ENCODE measurements at regions not wholly inside any gene's neighbourhood (a gene's known extent, or its start where the extent isn't known, plus 50 kb on each side); places are given as distances from the start of the nearest gene placed in this dataset.

GRCh38 chr21:16872616-16873015, 640.2 kb upstream of the CXADR start:
- DNase-seq (no peak), ATAC-seq (no peak)
- no peaks in the 10 kb centered on the region for H3K9me3 ChIP-seq (ENCODE audit: control insufficient read depth, low read length, poor library complexity, severe bottlenecking)
- Mint-ChIP-seq H3K36me3 (ENCODE audit: low read depth) (no peaks in the 10 kb centered on the region), H3K27me3 (no peaks in the 10 kb centered on the region), H3K4me3 (no peak overlapping the region), H3K4me1 (no peaks in the 10 kb centered on the region), H3K27ac (no peak overlapping the region)

DNA sequence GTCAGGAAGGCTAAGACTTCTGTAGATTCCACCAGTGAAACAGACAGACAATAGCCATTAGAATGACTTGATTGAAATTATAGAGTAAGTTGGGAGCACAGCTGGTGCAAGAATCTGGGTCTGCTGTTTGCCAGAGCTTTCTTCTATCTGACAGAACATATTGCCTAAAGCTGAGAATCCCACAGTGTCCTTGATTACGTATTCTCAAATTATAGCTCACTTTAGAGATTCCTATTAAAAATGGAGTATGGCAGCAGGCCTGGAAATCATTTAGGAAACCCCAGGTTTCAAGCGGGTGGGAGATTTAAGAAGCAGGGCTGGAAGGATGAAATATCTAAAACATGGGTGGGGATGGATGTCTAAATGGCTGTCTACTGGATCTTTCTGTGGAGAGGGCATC, 639.7 kb upstream of the CXADR start:
- no peak for ATAC-seq
- no peaks in the 10 kb centered on the region for H3K9me3 ChIP-seq (ENCODE audit: control insufficient read depth, low read length, poor library complexity, severe bottlenecking)
- H3K4me3 Mint-ChIP-seq: no peak overlapping the region
- no peak overlapping the region for H3K27ac Mint-ChIP-seq
- no peaks in the 10 kb centered on the region for H3K36me3 Mint-ChIP-seq (ENCODE audit: low read depth)
- no peaks in the 10 kb centered on the region for H3K4me1 Mint-ChIP-seq
- no peak for DNase-seq
- no peaks in the 10 kb centered on the region for H3K27me3 Mint-ChIP-seq

- no peak for DNase-seq
- Mint-ChIP-seq H3K27me3 (no peaks in the 10 kb centered on the region), H3K27ac (no peak overlapping the region), H3K36me3 (ENCODE audit: low read depth) (no peaks in the 10 kb centered on the region), H3K4me3 (no peak overlapping the region), H3K4me1 (no peaks in the 10 kb centered on the region)
- ATAC-seq: no peak
- no peaks in the 10 kb centered on the region for H3K9me3 ChIP-seq (ENCODE audit: control insufficient read depth, low read length, poor library complexity, severe bottlenecking)
These were observed 639.2 kb upstream of the CXADR start for GRCh38 chr21:16873596-16873995.

DNA sequence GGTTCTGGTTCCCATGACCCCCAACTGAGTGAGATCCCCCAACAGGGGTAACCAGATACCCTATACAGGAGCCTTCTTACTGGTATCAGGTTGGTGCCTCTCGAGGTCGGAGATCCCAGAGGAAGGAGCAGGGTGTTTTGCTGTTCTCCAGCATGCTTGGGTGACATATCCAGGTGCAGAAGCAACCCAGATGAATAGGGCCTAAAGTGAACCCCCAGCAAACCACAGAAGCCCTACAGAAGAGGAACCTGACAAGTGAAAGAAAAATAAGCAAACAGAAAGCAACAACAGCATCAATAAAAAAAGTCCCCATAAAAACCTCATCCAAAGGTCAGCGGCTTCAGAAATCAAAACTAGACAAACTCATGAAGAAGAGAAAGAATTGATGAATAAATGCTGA, 633.4 kb upstream of the CXADR start:
- ATAC-seq: no peak
- no peak overlapping the region for H3K4me3 Mint-ChIP-seq

DNA sequence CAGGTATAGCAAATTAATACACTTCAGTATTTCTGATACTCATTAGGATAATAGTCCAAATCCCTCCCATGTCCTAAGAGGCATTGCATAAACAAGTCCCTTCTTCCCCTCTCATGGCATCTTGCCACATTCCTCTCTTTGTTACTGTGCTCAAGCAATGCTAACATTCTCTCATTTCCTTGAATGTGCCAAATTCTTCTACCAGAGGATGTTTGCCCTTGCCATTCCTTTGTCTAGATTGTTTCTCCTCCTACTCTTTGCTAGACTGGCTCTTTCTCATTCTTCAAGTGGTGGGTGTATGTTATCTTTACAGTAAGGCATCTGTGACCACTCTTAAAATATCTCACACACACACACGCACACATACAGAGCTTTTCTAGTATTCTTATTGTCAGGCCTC, 621.0 kb upstream of the CXADR start:
- Mint-ChIP-seq H3K36me3 (ENCODE audit: low read depth) (no peaks in the 10 kb centered on the region), H3K27ac (no peak overlapping the region), H3K4me1 (no peaks in the 10 kb centered on the region), H3K27me3 (no peaks in the 10 kb centered on the region), H3K4me3 (no peak overlapping the region)
- no peaks in the 10 kb centered on the region for H3K9me3 ChIP-seq (ENCODE audit: control insufficient read depth, low read length, poor library complexity, severe bottlenecking)
- DNase-seq (no peak), ATAC-seq (no peak)

More for the DNA sequence above, 633.4 kb upstream of the CXADR start:
- H3K9me3 ChIP-seq (ENCODE audit: control insufficient read depth, low read length, poor library complexity, severe bottlenecking): no peaks in the 10 kb centered on the region
- Mint-ChIP-seq H3K4me1 (no peaks in the 10 kb centered on the region), H3K27ac (no peak overlapping the region), H3K27me3 (no peaks in the 10 kb centered on the region), H3K36me3 (ENCODE audit: low read depth) (no peaks in the 10 kb centered on the region)
- DNase-seq: no peak

DNA sequence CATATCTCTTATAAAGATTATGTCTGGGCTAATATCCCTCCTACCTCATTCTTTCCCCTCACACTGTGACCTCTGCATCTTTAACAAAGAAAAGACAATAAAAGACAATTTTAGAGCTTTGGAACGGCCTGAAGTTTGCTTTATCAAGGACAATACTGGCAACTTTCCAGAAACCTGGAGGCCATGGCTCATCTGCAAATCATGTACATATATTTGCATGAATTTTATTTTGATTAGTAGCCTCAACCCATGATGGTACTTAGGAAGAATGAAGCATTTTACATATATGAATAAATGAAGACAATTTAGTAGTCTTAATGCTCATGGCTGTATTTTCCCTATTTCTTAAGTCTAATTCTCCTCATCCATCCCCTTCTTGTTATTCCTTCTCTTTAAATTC, 612.2 kb upstream of the CXADR start:
- no peaks in the 10 kb centered on the region for H3K9me3 ChIP-seq (ENCODE audit: control insufficient read depth, low read length, poor library complexity, severe bottlenecking)
- no peaks in the 10 kb centered on the region for H3K4me1 Mint-ChIP-seq
- ATAC-seq (no peak), DNase-seq (no peak)
- no peaks in the 10 kb centered on the region for H3K27me3 Mint-ChIP-seq
- H3K4me3 Mint-ChIP-seq: no peak overlapping the region
- no peaks in the 10 kb centered on the region for H3K36me3 Mint-ChIP-seq (ENCODE audit: low read depth)
- no peak overlapping the region for H3K27ac Mint-ChIP-seq

GRCh38 chr21:16908077-16908476, 604.8 kb upstream of the CXADR start:
- ATAC-seq: no peak
- Mint-ChIP-seq H3K27me3 (no peaks in the 10 kb centered on the region), H3K36me3 (ENCODE audit: low read depth) (no peaks in the 10 kb centered on the region), H3K4me3 (no peak overlapping the region), H3K27ac (no peak overlapping the region), H3K4me1 (no peaks in the 10 kb centered on the region)
- H3K9me3 ChIP-seq (ENCODE audit: control insufficient read depth, low read length, poor library complexity, severe bottlenecking): no peaks in the 10 kb centered on the region
- no peak for DNase-seq

- Mint-ChIP-seq H3K27me3 (no peaks in the 10 kb centered on the region), H3K36me3 (ENCODE audit: low read depth) (no peaks in the 10 kb centered on the region), H3K4me1 (no peaks in the 10 kb centered on the region), H3K4me3 (no peak overlapping the region), H3K27ac (no peak overlapping the region)
- DNase-seq (no peak), ATAC-seq (no peak)
- H3K9me3 ChIP-seq (ENCODE audit: control insufficient read depth, low read length, poor library complexity, severe bottlenecking): no peaks in the 10 kb centered on the region
These were observed 602.2 kb upstream of the CXADR start for GRCh38 chr21:16910435-16911165.

- Mint-ChIP-seq H3K4me3 (no peak overlapping the region), H3K27me3 (no peaks in the 10 kb centered on the region), H3K4me1 (no peaks in the 10 kb centered on the region), H3K36me3 (ENCODE audit: low read depth) (no peaks in the 10 kb centered on the region), H3K27ac (no peak overlapping the region)
- no peaks in the 10 kb centered on the region for H3K9me3 ChIP-seq (ENCODE audit: control insufficient read depth, low read length, poor library complexity, severe bottlenecking)
- DNase-seq: no peak
- ATAC-seq: no peak
These were observed 601.7 kb upstream of the CXADR start for GRCh38 chr21:16911166-16911607.

DNA sequence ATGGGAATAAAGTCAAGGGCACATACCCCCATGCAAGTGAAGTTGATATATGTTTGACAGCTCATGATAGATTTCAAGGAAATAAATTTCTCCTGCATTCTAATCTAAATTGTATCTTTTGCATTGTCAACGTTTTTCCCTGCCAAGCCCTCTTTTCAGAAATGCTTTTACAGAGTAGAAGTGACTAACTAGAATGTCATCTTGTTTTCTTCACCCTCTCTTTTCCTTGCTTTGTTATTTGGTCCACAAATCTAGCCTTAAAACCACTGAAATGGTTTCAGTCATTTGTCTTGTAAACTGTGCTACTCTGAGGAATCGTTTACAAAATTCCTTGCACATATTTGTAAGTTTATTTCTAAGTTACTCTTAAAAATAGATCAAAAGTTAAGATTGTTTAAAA, 600.8 kb upstream of the CXADR start:
- H3K9me3 ChIP-seq (ENCODE audit: control insufficient read depth, low read length, poor library complexity, severe bottlenecking): no peaks in the 10 kb centered on the region
- Mint-ChIP-seq H3K27ac (no peak overlapping the region), H3K4me3 (no peak overlapping the region), H3K4me1 (no peaks in the 10 kb centered on the region), H3K27me3 (no peaks in the 10 kb centered on the region), H3K36me3 (ENCODE audit: low read depth) (no peaks in the 10 kb centered on the region)
- ATAC-seq (no peak), DNase-seq (no peak)

- Mint-ChIP-seq H3K27me3 (no peaks in the 10 kb centered on the region), H3K4me3 (no peak overlapping the region), H3K36me3 (ENCODE audit: low read depth) (no peaks in the 10 kb centered on the region), H3K4me1 (no peaks in the 10 kb centered on the region), H3K27ac (no peak overlapping the region)
- DNase-seq: no peak
- H3K9me3 ChIP-seq (ENCODE audit: control insufficient read depth, low read length, poor library complexity, severe bottlenecking): no peaks in the 10 kb centered on the region
- ATAC-seq: no peak
These were observed 599.8 kb upstream of the CXADR start for GRCh38 chr21:16913010-16913409.

DNA sequence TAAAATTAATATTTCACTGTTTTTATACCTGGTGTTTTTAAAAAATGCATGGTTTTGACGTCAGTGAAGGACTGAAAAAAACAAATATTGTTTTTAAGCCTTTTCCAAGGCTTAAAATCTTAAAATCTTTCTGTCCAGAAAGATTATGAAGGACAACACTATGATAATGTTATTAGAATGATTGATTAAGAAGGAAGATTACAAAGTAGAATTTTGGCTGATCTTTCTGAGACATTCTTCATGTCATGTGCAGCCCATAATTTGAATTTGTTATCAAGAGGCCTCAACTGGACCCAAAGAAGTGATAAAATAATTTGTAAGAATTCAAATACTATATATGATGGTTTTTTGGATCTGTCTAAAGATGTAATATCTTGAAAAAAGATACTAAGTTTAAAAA, 584.4 kb upstream of the CXADR start:
- H3K27me3 Mint-ChIP-seq: no peaks in the 10 kb centered on the region
- ATAC-seq (no peak), DNase-seq (no peak)
- H3K36me3 Mint-ChIP-seq (ENCODE audit: low read depth): no peaks in the 10 kb centered on the region
- no peaks in the 10 kb centered on the region for H3K9me3 ChIP-seq (ENCODE audit: control insufficient read depth, low read length, poor library complexity, severe bottlenecking)
- no peaks in the 10 kb centered on the region for H3K4me1 Mint-ChIP-seq
- H3K4me3 Mint-ChIP-seq: no peak overlapping the region
- H3K27ac Mint-ChIP-seq: no peak overlapping the region

DNA sequence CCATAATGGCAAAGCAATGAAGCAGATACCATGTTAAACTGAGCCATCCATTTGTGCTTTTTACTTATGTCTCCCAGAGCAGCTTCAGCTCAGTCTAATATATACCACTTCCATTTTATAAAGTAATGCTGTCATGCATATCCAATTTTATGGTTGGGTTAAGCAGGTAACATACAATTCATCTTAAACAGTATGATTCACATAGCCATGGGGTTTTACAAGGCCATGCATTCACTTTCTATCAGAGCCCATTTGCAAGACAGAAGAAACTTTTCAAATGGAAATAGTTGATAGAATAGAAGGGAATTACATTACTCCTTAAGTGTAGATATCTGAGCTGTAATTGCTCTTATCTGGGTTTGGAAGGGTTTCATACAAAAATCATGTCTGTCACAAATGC, 580.5 kb upstream of the CXADR start:
- H3K4me1 Mint-ChIP-seq: no peaks in the 10 kb centered on the region

GRCh38 chr21:16942703-16943102, 570.1 kb upstream of the CXADR start:
- no peaks in the 10 kb centered on the region for H3K4me1 Mint-ChIP-seq
- no peak overlapping the region for H3K27ac Mint-ChIP-seq
- DNase-seq (no peak), ATAC-seq (no peak)
- H3K4me3 Mint-ChIP-seq: no peak overlapping the region
- H3K36me3 Mint-ChIP-seq (ENCODE audit: low read depth): no peaks in the 10 kb centered on the region
- H3K27me3 Mint-ChIP-seq: no peaks in the 10 kb centered on the region
- no peaks in the 10 kb centered on the region for H3K9me3 ChIP-seq (ENCODE audit: control insufficient read depth, low read length, poor library complexity, severe bottlenecking)

More for the DNA sequence above, 580.5 kb upstream of the CXADR start:
- ATAC-seq (no peak), DNase-seq (no peak)
- Mint-ChIP-seq H3K27ac (no peak overlapping the region), H3K4me3 (no peak overlapping the region), H3K27me3 (no peaks in the 10 kb centered on the region), H3K36me3 (ENCODE audit: low read depth) (no peaks in the 10 kb centered on the region)
- H3K9me3 ChIP-seq (ENCODE audit: control insufficient read depth, low read length, poor library complexity, severe bottlenecking): no peaks in the 10 kb centered on the region

Measured in T-helper 17 cell (primary cell).